GM23248 (cell line): ENCODE measurements at regions not wholly inside any gene's neighbourhood (a gene's known extent, or its start where the extent isn't known, plus 50 kb on each side); places are given as distances from the start of the nearest gene placed in this dataset.

Experiments
- EZH2 ChIP-seq: fragments of 200-600 bp; sonication (generic); IDR thresholded peaks from 2 replicates; pipeline ENCODE4 v1.6.1; 2018; ENCODE audit warnings: antibody characterized with exemption, mild to moderate bottlenecking; ENCODE audit not compliant: insufficient read depth, poor library complexity, severe bottlenecking
- EZH2phosphoT487 ChIP-seq: fragments of 200-600 bp; sonication (generic); IDR thresholded peaks from 2 replicates; pipeline ENCODE4 v1.6.1; 2018; ENCODE audit warnings: antibody characterized with exemption, moderate library complexity, mild to moderate bottlenecking, low read depth; ENCODE audit not compliant: insufficient read depth

DNA sequence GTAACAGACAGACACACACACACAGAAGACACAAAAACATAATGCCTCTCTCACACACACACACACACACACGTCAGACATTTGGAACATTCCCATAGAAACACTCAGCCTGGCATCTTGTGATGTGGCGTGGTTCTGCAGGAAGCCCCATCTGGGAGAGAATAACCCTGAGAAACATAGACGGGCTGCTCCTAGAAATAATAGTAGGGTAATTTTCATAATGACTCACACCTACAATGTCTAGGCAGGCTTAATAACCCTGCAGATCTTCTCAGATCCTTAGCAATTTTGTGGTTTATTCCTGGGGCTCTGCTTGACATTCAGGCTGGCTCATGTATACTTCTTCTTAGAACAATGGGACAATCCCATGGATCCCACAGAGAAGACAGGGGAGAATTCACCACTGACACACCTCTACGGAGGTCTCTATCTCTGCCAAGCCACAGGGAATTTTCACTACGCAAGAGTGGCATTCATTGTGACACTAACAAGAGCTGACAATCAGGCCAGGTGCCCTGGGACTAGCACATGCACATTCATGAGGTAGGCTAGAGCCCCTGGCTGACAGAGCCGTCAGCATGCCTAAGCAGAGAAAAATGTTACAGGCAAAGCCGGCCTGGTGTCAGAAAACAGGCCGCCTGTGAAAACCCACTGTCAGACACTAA, 631.5 kb upstream of the TSPY4 start:
- no peak for TF ChIP-seq EZH2phosphoT487
- no peak for TF ChIP-seq EZH2
